ENCODE measurements at regions not wholly inside any gene's neighbourhood (a gene's known extent, or its start where the extent isn't known, plus 50 kb on each side); places are given as distances from the start of the nearest gene placed in this dataset.

DNA sequence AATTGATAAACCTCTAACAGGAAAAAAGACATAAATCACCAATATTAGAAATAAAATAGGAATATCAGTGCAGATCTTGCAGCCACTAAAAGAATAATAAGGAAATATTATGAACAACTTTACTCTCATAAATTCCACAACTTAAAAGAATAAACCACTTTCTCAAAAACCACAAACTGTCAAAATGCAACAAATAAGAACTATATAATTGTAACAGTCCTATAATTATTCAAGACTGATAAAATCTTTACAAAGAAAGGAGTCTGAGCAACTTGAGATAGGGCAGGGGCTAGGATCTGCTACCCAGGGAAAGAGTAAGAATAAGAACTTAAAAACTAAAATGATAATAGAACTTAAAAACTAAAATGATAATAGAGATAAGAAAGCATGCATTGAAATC, 169.5 kb upstream of the GDF10 start:
- TF ChIP-seq EZH2 (IDR thresholded peaks at IDR 0.05; ENCODE audit: borderline replicate concordance) (no peak), EZH2phosphoT487 (IDR thresholded peaks at IDR 0.05; ENCODE audit: low read depth, severe bottlenecking, unreplicated experiment) (no peak)
- TF ChIP-seq, protein P1, sequence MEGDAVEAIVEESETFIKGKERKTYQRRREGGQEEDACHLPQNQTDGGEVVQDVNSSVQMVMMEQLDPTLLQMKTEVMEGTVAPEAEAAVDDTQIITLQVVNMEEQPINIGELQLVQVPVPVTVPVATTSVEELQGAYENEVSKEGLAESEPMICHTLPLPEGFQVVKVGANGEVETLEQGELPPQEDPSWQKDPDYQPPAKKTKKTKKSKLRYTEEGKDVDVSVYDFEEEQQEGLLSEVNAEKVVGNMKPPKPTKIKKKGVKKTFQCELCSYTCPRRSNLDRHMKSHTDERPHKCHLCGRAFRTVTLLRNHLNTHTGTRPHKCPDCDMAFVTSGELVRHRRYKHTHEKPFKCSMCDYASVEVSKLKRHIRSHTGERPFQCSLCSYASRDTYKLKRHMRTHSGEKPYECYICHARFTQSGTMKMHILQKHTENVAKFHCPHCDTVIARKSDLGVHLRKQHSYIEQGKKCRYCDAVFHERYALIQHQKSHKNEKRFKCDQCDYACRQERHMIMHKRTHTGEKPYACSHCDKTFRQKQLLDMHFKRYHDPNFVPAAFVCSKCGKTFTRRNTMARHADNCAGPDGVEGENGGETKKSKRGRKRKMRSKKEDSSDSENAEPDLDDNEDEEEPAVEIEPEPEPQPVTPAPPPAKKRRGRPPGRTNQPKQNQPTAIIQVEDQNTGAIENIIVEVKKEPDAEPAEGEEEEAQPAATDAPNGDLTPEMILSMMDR (IDR thresholded peaks at IDR 0.05; ENCODE audit: poor library complexity) = no peak

Data from hepatocyte (in vitro differentiated cells).